ENCODE measurements at regions not wholly inside any gene's neighbourhood (a gene's known extent, or its start where the extent isn't known, plus 50 kb on each side); places are given as distances from the start of the nearest gene placed in this dataset.
"Not testable (repeated sequence)": the region's sequence is repeated elsewhere in the genome, so short reads cannot be mapped to it uniquely, and the experiment has no call there.

GRCh38 chr2:210955591-210955990, 399.2 kb downstream of the CPS1 start:
- FAIRE-seq: peak; percentile 80
- peak; percentile 65 for DNase-seq (ENCODE audit: low spot score)

GRCh38 chr2:210956101-210956500, 399.7 kb downstream of the CPS1 start:
- DNase-seq (ENCODE audit: low spot score) (no peak), FAIRE-seq (no peak)

GRCh38 chr2:210961249-210961648, 404.9 kb downstream of the CPS1 start:
- FAIRE-seq (peak; percentile 79), DNase-seq (ENCODE audit: low spot score) (peak; percentile 77)

GRCh38 chr2:210963386-210963785, 407.0 kb downstream of the CPS1 start:
- DNase-seq (ENCODE audit: low spot score): no peak
- no peak for FAIRE-seq

- DNase-seq (ENCODE audit: low spot score) (no peak), FAIRE-seq (no peak)
These were observed 407.9 kb downstream of the CPS1 start for GRCh38 chr2:210964141-210964764.

- no peak for DNase-seq (ENCODE audit: low spot score)
- FAIRE-seq: no peak
These were observed 409.1 kb downstream of the CPS1 start for GRCh38 chr2:210965472-210965871.

GRCh38 chr2:210966330-210966729, 409.9 kb downstream of the CPS1 start:
- DNase-seq (ENCODE audit: low spot score): no peak
- no peak for FAIRE-seq

- DNase-seq (ENCODE audit: low spot score): no peak
- no peak for FAIRE-seq
These were observed 415.0 kb downstream of the CPS1 start for GRCh38 chr2:210971431-210971830.

GRCh38 chr2:210986806-210987205, 430.4 kb downstream of the CPS1 start:
- not testable (repeated sequence) for DNase-seq (ENCODE audit: low spot score); FAIRE-seq

- FAIRE-seq (no peak), DNase-seq (ENCODE audit: low spot score) (no peak)
These were observed 434.7 kb downstream of the CPS1 start for GRCh38 chr2:210991107-210991506.

- DNase-seq (ENCODE audit: low spot score) (no peak), FAIRE-seq (no peak)
These were observed 437.7 kb downstream of the CPS1 start for GRCh38 chr2:210994104-210994503.

GRCh38 chr2:210997373-210997772, 441.0 kb downstream of the CPS1 start:
- no peak for FAIRE-seq

GRCh38 chr2:210998334-210998733, 441.9 kb downstream of the CPS1 start:
- no peak for FAIRE-seq
- no peak for DNase-seq (ENCODE audit: low spot score)

More at GRCh38 chr2:210997373-210997772, 441.0 kb downstream of the CPS1 start:
- no peak for DNase-seq (ENCODE audit: low spot score)

- DNase-seq (ENCODE audit: low spot score) (no peak), FAIRE-seq (no peak)
These were observed 458.0 kb downstream of the CPS1 start for GRCh38 chr2:211014376-211014775.

- DNase-seq (ENCODE audit: low spot score): no peak
- FAIRE-seq: no peak
These were observed 458.5 kb downstream of the CPS1 start for GRCh38 chr2:211014906-211015305.

GRCh38 chr2:211025089-211025488, 468.7 kb downstream of the CPS1 start:
- DNase-seq (ENCODE audit: low spot score); FAIRE-seq: not testable (repeated sequence)

- FAIRE-seq: no peak
- no peak for DNase-seq (ENCODE audit: low spot score)
These were observed 469.7 kb downstream of the CPS1 start for GRCh38 chr2:211026109-211026508.

- no peak for FAIRE-seq
- no peak for DNase-seq (ENCODE audit: low spot score)
These were observed 471.6 kb downstream of the CPS1 start for GRCh38 chr2:211027976-211028375.

- DNase-seq (ENCODE audit: low spot score) (no peak), FAIRE-seq (no peak)
These were observed 477.4 kb downstream of the CPS1 start for GRCh38 chr2:211033765-211034164.

- FAIRE-seq (no peak), DNase-seq (ENCODE audit: low spot score) (peak; percentile 9)
These were observed 479.3 kb downstream of the CPS1 start for GRCh38 chr2:211035548-211036185.

- DNase-seq (ENCODE audit: low spot score): no peak
These were observed 488.6 kb downstream of the CPS1 start for GRCh38 chr2:211045025-211045424.

GRCh38 chr2:211049321-211050018, 493.1 kb downstream of the CPS1 start:
- FAIRE-seq: no peak
- DNase-seq (ENCODE audit: low spot score): no peak

More at GRCh38 chr2:211045025-211045424, 488.6 kb downstream of the CPS1 start:
- FAIRE-seq: no peak

Measured in RCC 7860 (cell line).